GM23338 (cell line): ENCODE measurements at regions not wholly inside any gene's neighbourhood (a gene's known extent, or its start where the extent isn't known, plus 50 kb on each side); places are given as distances from the start of the nearest gene placed in this dataset.

Source experiments
- ATAC-seq: fragments of 200-7000 bp; cut with Tn5 transposase; 3 replicates; pipeline ENCODE4 v1.9.1; 2020
- DNase-seq: peaks from one replicate; pipeline ENCODE4 v3.0.0-alpha.2; 2015; ENCODE audit warnings: low spot score
- H2AFZ ChIP-seq: fragments of 200-600 bp; sonication (generic); 2 replicates; pipeline ENCODE4 v1.8.0; 2016; ENCODE audit warnings: antibody characterized with exemption, mild to moderate bottlenecking, moderate library complexity
- H3F3A ChIP-seq: fragments of 200-600 bp; sonication (generic); replicated peaks from 2 replicates; pipeline ENCODE4 v1.8.0; 2017; ENCODE audit warnings: antibody characterized with exemption, mixed run types, low read depth
- H3K27ac ChIP-seq: fragments of 200-600 bp; sonication (generic); 2 replicates; pipeline ENCODE4 v1.6.1; 2016; ENCODE audit warnings: low read depth
- H3K27me3 ChIP-seq: fragments of 200-600 bp; sonication (generic); 2 replicates; pipeline ENCODE4 v1.8.0; 2016; ENCODE audit warnings: mild to moderate bottlenecking, mixed run types, moderate library complexity; ENCODE audit not compliant: insufficient read depth
- H3K36me3 ChIP-seq: fragments of 200-600 bp; sonication (generic); 2 replicates; pipeline ENCODE4 v1.8.0; 2016; ENCODE audit warnings: mild to moderate bottlenecking; ENCODE audit not compliant: insufficient read depth
- H3K4me1 ChIP-seq: fragments of 200-600 bp; sonication (generic); 2 replicates; pipeline ENCODE4 v1.8.0; 2016; ENCODE audit warnings: mild to moderate bottlenecking, moderate library complexity; ENCODE audit not compliant: insufficient read depth
- H3K4me2 ChIP-seq: fragments of 200-600 bp; sonication (generic); 2 replicates; pipeline ENCODE4 v1.7.1; 2017; ENCODE audit warnings: mixed run types
- H3K4me3 ChIP-seq: fragments of 200-600 bp; sonication (generic); 2 replicates; pipeline ENCODE4 v1.6.1; 2016; ENCODE audit warnings: mixed run types
- H3K79me2 ChIP-seq: fragments of 200-600 bp; sonication (generic); replicated peaks from 2 replicates; pipeline ENCODE4 v1.8.0; 2017; ENCODE audit warnings: mild to moderate bottlenecking; ENCODE audit not compliant: insufficient read depth
- H3K9me2 ChIP-seq: fragments of 200-600 bp; sonication (generic); 2 replicates; pipeline ENCODE4 v1.8.0; 2017; ENCODE audit not compliant: insufficient read depth
- H4K20me1 ChIP-seq: fragments of 200-600 bp; sonication (generic); replicated peaks from 2 replicates; pipeline ENCODE4 v1.8.0; 2017; ENCODE audit warnings: mild to moderate bottlenecking; ENCODE audit not compliant: insufficient read depth
- H3K27ac Mint-ChIP-seq: 2 replicates; pipeline ENCODE4 v1.8.0; 2020; ENCODE audit warnings: inconsistent platforms, mild to moderate bottlenecking, moderate library complexity, mixed read lengths
- H3K27me3 Mint-ChIP-seq: 3 replicates; pipeline ENCODE4 v1.8.0; 2022; ENCODE audit warnings: low read depth, mild to moderate bottlenecking, moderate library complexity, mixed read lengths, inconsistent platforms; ENCODE audit not compliant: insufficient read depth, poor library complexity
- H3K36me3 Mint-ChIP-seq: 3 replicates; pipeline ENCODE4 v1.8.0; 2021; ENCODE audit warnings: low read depth, mild to moderate bottlenecking, inconsistent platforms, moderate library complexity, mixed read lengths
- H3K4me1 Mint-ChIP-seq: 3 replicates; pipeline ENCODE4 v1.8.0; 2020; ENCODE audit warnings: mild to moderate bottlenecking, inconsistent platforms, mixed read lengths
- H3K4me3 Mint-ChIP-seq: 3 replicates; pipeline ENCODE4 v1.8.0; 2021; ENCODE audit warnings: moderate library complexity, mild to moderate bottlenecking, inconsistent platforms, mixed read lengths
- H3K9me3 Mint-ChIP-seq: 3 replicates; pipeline ENCODE4 v1.8.0; 2020; ENCODE audit warnings: moderate library complexity, mild to moderate bottlenecking, inconsistent platforms, mixed read lengths
- CREB1 ChIP-seq: fragments of 250-450 bp; sonication (Bioruptor Pico); IDR thresholded peaks from 2 replicates; pipeline ENCODE4 v1.5.0; 2020; ENCODE audit warnings: low read depth, mild to moderate bottlenecking, moderate library complexity
- EZH2 ChIP-seq: fragments of 200-600 bp; sonication (generic); IDR thresholded peaks from one replicate; pipeline ENCODE4 v1.8.0; 2017; ENCODE audit warnings: antibody characterized with exemption, mild to moderate bottlenecking, low read depth; ENCODE audit not compliant: unreplicated experiment
- JUNB ChIP-seq: IDR thresholded peaks from one replicate; pipeline ENCODE4 v1.6.1; 2016; ENCODE audit warnings: antibody characterized with exemption; ENCODE audit not compliant: unreplicated experiment
- NANOG ChIP-seq: IDR thresholded peaks from 2 replicates; pipeline ENCODE4 v1.6.1; 2016; ENCODE audit warnings: antibody characterized with exemption, borderline replicate concordance
- POLR2AphosphoS5 ChIP-seq: IDR thresholded peaks from 2 replicates; pipeline ENCODE4 v1.6.1; 2016; ENCODE audit warnings: antibody characterized with exemption, low read depth
- STAT1 ChIP-seq: IDR thresholded peaks from one replicate; pipeline ENCODE4 v1.6.1; 2016; ENCODE audit warnings: antibody characterized with exemption; ENCODE audit not compliant: unreplicated experiment
- ZNF114 ChIP-seq: fragments of 250-450 bp; sonication (Bioruptor Pico); IDR thresholded peaks from 2 replicates; pipeline ENCODE4 v1.5.0; 2020; ENCODE audit warnings: mild to moderate bottlenecking, moderate library complexity
- ZNF331 ChIP-seq: fragments of 250-450 bp; sonication (Bioruptor Pico); IDR thresholded peaks from 2 replicates; pipeline ENCODE4 v1.5.0; 2020; ENCODE audit warnings: low read depth, mild to moderate bottlenecking, moderate library complexity
- TF ChIP-seq, protein P1 (sequence below), 2 experiments: fragments of 200-600 bp in 1 of 2; sonication (generic) in 1 of 2; conservative IDR thresholded peaks; 2 replicates each; pipeline versions ENCODE4 v1.5.1 to v1.6.1; 2016 to 2017; ENCODE audit warnings: antibody characterized with exemption in 2 of 2, low read depth in 2 of 2, mild to moderate bottlenecking in 2 of 2, moderate library complexity in 1 of 2
- TF ChIP-seq, protein P2 (sequence below): IDR thresholded peaks from 2 replicates; pipeline ENCODE4 v1.6.1; 2016; ENCODE audit warnings: antibody characterized with exemption

DNA sequence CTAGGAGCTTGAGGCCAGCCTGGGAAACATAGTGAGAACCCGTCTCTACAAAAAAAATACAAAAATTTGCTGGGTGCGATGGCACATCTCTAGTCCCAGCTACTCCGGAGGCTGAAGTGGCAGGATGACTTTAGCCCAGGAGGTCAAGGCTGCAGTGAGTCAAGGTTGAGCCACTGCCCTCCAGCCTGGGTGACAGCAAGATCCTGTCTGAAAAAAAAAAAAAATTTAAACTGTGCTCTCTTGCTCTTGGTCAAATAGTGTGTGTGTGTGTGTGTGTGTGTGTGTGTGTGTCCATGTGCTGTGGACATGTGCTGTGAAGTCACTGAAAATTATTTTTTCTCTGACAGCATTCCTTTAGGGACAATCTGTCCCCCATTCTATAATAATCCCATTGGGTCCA is 62.1 kb upstream of the TCF7L2 start:
- H3K79me2 ChIP-seq = no peaks in the 10 kb centered on the region
- no peak overlapping the region for H2AFZ ChIP-seq
- ATAC-seq (no peak), DNase-seq (no peak)
- no peak for TF ChIP-seq STAT1
- TF ChIP-seq EZH2 = no peak
- no peak for TF ChIP-seq ZNF114
- TF ChIP-seq, protein P1, sequence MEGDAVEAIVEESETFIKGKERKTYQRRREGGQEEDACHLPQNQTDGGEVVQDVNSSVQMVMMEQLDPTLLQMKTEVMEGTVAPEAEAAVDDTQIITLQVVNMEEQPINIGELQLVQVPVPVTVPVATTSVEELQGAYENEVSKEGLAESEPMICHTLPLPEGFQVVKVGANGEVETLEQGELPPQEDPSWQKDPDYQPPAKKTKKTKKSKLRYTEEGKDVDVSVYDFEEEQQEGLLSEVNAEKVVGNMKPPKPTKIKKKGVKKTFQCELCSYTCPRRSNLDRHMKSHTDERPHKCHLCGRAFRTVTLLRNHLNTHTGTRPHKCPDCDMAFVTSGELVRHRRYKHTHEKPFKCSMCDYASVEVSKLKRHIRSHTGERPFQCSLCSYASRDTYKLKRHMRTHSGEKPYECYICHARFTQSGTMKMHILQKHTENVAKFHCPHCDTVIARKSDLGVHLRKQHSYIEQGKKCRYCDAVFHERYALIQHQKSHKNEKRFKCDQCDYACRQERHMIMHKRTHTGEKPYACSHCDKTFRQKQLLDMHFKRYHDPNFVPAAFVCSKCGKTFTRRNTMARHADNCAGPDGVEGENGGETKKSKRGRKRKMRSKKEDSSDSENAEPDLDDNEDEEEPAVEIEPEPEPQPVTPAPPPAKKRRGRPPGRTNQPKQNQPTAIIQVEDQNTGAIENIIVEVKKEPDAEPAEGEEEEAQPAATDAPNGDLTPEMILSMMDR (conservative IDR thresholded peaks at IDR 0.05; ENCODE audit: low read depth in 2 of 2) = no peak
- no peak for TF ChIP-seq ZNF331 (CRISPR knock-in tag)
- TF ChIP-seq POLR2AphosphoS5 = no peak
- TF ChIP-seq JUNB = no peak
- TF ChIP-seq, protein P2, sequence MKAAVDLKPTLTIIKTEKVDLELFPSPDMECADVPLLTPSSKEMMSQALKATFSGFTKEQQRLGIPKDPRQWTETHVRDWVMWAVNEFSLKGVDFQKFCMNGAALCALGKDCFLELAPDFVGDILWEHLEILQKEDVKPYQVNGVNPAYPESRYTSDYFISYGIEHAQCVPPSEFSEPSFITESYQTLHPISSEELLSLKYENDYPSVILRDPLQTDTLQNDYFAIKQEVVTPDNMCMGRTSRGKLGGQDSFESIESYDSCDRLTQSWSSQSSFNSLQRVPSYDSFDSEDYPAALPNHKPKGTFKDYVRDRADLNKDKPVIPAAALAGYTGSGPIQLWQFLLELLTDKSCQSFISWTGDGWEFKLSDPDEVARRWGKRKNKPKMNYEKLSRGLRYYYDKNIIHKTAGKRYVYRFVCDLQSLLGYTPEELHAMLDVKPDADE = no peak
- TF ChIP-seq NANOG = no peak
- no peak for TF ChIP-seq CREB1 (CRISPR knock-in tag)
- H3K9me2 ChIP-seq = peaks cover 9% of the 10 kb centered on the region; the same call in 1 of the 2 replicates
- no peak overlapping the region for H3K27ac Mint-ChIP-seq
- H3K4me1 ChIP-seq = peaks cover 32% of the 10 kb centered on the region
- H3K36me3 Mint-ChIP-seq = peaks cover 2% of the 10 kb centered on the region; the same call in 1 of the 3 replicates
- no peaks in the 10 kb centered on the region for H3F3A ChIP-seq
- H3K9me3 Mint-ChIP-seq = peaks cover 6% of the 10 kb centered on the region; the same call in 1 of the 3 replicates
- peaks cover 39% of the 10 kb centered on the region for H3K4me1 Mint-ChIP-seq
- no peaks in the 10 kb centered on the region for H3K36me3 ChIP-seq
- H3K27me3 ChIP-seq = peaks cover 10% of the 10 kb centered on the region
- no peak overlapping the region for H3K27ac ChIP-seq
- peaks cover 8% of the 10 kb centered on the region for H3K27me3 Mint-ChIP-seq
- no peaks in the 10 kb centered on the region for H4K20me1 ChIP-seq
- H3K4me3 Mint-ChIP-seq = no peak overlapping the region
- peak overlapping the region; percentile 66 for H3K4me2 ChIP-seq
- 0 out of 2 replicates have a peak overlapping the region, but pooled peaks have one; percentile 33 for H3K4me3 ChIP-seq

DNA sequence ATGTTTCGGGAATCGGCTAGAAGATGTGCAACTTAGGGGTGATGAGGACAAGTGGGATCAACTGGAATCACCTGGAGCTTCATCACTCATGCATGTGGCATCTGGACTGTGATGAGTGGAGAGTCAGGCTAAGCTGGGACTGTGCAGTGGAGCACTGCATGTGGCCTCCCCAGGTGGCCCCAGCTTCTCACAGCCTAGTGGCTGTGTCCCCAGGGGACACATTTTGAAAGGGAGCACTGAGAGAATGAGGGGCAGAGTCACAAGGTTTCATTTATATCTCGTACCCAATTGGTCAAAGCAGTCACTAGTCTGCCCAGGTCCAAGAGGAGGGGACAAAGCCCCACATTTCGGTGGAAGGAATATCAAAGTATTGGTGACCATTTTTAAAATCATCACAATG is 54.8 kb upstream of the TCF7L2 start:
- Mint-ChIP-seq H3K27ac (no peak overlapping the region), H3K4me1 (peaks cover 27% of the 10 kb centered on the region), H3K4me3 (no peak overlapping the region), H3K9me3 (no peaks in the 10 kb centered on the region; the same call in 2 of the 3 replicates), H3K36me3 (peaks cover 4% of the 10 kb centered on the region; the same call in 1 of the 3 replicates), H3K27me3 (peaks cover 5% of the 10 kb centered on the region)
- H3K36me3 ChIP-seq = no peaks in the 10 kb centered on the region
- no peak overlapping the region for H3K27ac ChIP-seq
- 0 out of 2 replicates have a peak, but pooled peaks cover 3% of the 10 kb centered on the region for H3K27me3 ChIP-seq
- no peak for DNase-seq
- H3K4me1 ChIP-seq = peaks cover 23% of the 10 kb centered on the region
- TF ChIP-seq CREB1 (CRISPR knock-in tag) = no peak
- TF ChIP-seq, protein P2 = no peak
- ATAC-seq = no peak
- H3K9me2 ChIP-seq = peaks cover 4% of the 10 kb centered on the region; the same call in 1 of the 2 replicates
- no peak overlapping the region for H2AFZ ChIP-seq
- no peaks in the 10 kb centered on the region for H3K79me2 ChIP-seq
- H3K4me3 ChIP-seq = no peak overlapping the region
- H3K4me2 ChIP-seq = no peak overlapping the region
- no peaks in the 10 kb centered on the region for H4K20me1 ChIP-seq
- H3F3A ChIP-seq = peaks cover 3% of the 10 kb centered on the region; the same call in 1 of the 2 replicates
